ENCODE measurements at regions not wholly inside any gene's neighbourhood (a gene's known extent, or its start where the extent isn't known, plus 50 kb on each side); places are given as distances from the start of the nearest gene placed in this dataset.
"Not testable (repeated sequence)": the region's sequence is repeated elsewhere in the genome, so short reads cannot be mapped to it uniquely, and the experiment has no call there.

- DNase-seq (ENCODE audit: low spot score) = no peak
Observed at GRCh38 chr2:5617796-5618195, 74.4 kb upstream of the SOX11 start.

GRCh38 chr2:5618271-5618670 lies 73.9 kb upstream of the SOX11 start:
- no peak for DNase-seq (ENCODE audit: low spot score)

- DNase-seq (ENCODE audit: low spot score) = not testable (repeated sequence)
Observed at GRCh38 chr2:5625556-5626065, 66.6 kb upstream of the SOX11 start.

GRCh38 chr2:5628484-5628883 lies 63.7 kb upstream of the SOX11 start:
- DNase-seq (ENCODE audit: low spot score) = not testable (repeated sequence)

GRCh38 chr2:5629510-5629909 lies 62.7 kb upstream of the SOX11 start:
- DNase-seq (ENCODE audit: low spot score) = not testable (repeated sequence)

- DNase-seq (ENCODE audit: low spot score) = not testable (repeated sequence)
Observed at GRCh38 chr2:5637051-5637450, 55.1 kb upstream of the SOX11 start.

Data from HuH-7 (cell line).